BE2C (cell line): ENCODE measurements at regions not wholly inside any gene's neighbourhood (a gene's known extent, or its start where the extent isn't known, plus 50 kb on each side); places are given as distances from the start of the nearest gene placed in this dataset.

Experiments used
- DNase-seq: peaks from one replicate; pipeline ENCODE4 v3.0.0-alpha.2; 2020
- H3K27me3 ChIP-seq: fragments of 250-450 bp; sonication (Bioruptor Pico); 2 replicates; pipeline ENCODE4 v1.5.1; 2020; ENCODE audit warnings: mild to moderate bottlenecking
- H3K36me3 ChIP-seq: fragments of 250-450 bp; sonication (Bioruptor Pico); 2 replicates; pipeline ENCODE4 v1.5.1; 2020; ENCODE audit warnings: mild to moderate bottlenecking
- H3K4me1 ChIP-seq: fragments of 250-450 bp; sonication (Bioruptor Pico); 2 replicates; pipeline ENCODE4 v1.5.1; 2020
- H3K4me3 ChIP-seq: 2 replicates; pipeline ENCODE4 v1.5.1; 2011; ENCODE audit warnings: low read depth, low read length
- H3K9me3 ChIP-seq: fragments of 250-450 bp; sonication (Bioruptor Pico); 2 replicates; pipeline ENCODE4 v1.5.1; 2020
- CTCF ChIP-seq: IDR thresholded peaks from 2 replicates; pipeline ENCODE4 v1.5.1; 2012; ENCODE audit warnings: mild to moderate bottlenecking, low read depth, low read length

GRCh38 chr17:77696721-77697460 lies 261.6 kb upstream of the TNRC6C start:
- Histone ChIP-seq H3K9me3 (no peaks in the 10 kb centered on the region; the same call in 1 of the 2 replicates), H3K4me3 (no peak overlapping the region), H3K27me3 (no peaks in the 10 kb centered on the region), H3K36me3 (no peaks in the 10 kb centered on the region), H3K4me1 (peaks cover 6% of the 10 kb centered on the region; the same call in 1 of the 2 replicates)
- TF ChIP-seq CTCF = no peak
- no peak for DNase-seq

- H3K9me3 ChIP-seq = no peaks in the 10 kb centered on the region; the same call in 1 of the 2 replicates
- no peaks in the 10 kb centered on the region for H3K36me3 ChIP-seq
- H3K4me1 ChIP-seq = peaks cover 6% of the 10 kb centered on the region; the same call in 1 of the 2 replicates
- no peak for DNase-seq
- TF ChIP-seq CTCF = no peak
- H3K27me3 ChIP-seq = no peaks in the 10 kb centered on the region
- no peak overlapping the region for H3K4me3 ChIP-seq
These were observed 260.8 kb upstream of the TNRC6C start for GRCh38 chr17:77697480-77698400.

- Histone ChIP-seq H3K36me3 (no peaks in the 10 kb centered on the region), H3K27me3 (no peaks in the 10 kb centered on the region), H3K9me3 (no peaks in the 10 kb centered on the region; the same call in none of the 2 replicates), H3K4me3 (no peak overlapping the region), H3K4me1 (peaks cover 6% of the 10 kb centered on the region; the same call in 1 of the 2 replicates)
- no peak for DNase-seq
- TF ChIP-seq CTCF = no peak
These were observed 259.4 kb upstream of the TNRC6C start for GRCh38 chr17:77698903-77699623.

- Histone ChIP-seq H3K4me3 (no peak overlapping the region), H3K9me3 (peaks cover 2% of the 10 kb centered on the region), H3K36me3 (no peaks in the 10 kb centered on the region), H3K27me3 (no peaks in the 10 kb centered on the region), H3K4me1 (peaks cover 6% of the 10 kb centered on the region; the same call in 1 of the 2 replicates)
- DNase-seq = no peak
- no peak for TF ChIP-seq CTCF
These were observed 258.2 kb upstream of the TNRC6C start for GRCh38 chr17:77700165-77700881.

GRCh38 chr17:77701996-77702395 lies 256.5 kb upstream of the TNRC6C start:
- Histone ChIP-seq H3K36me3 (no peaks in the 10 kb centered on the region), H3K4me1 (peaks cover 6% of the 10 kb centered on the region; the same call in 1 of the 2 replicates), H3K4me3 (no peak overlapping the region), H3K27me3 (no peaks in the 10 kb centered on the region), H3K9me3 (peaks cover 2% of the 10 kb centered on the region)
- no peak for TF ChIP-seq CTCF
- no peak for DNase-seq
